ENCODE measurements at regions not wholly inside any gene's neighbourhood (a gene's known extent, or its start where the extent isn't known, plus 50 kb on each side); places are given as distances from the start of the nearest gene placed in this dataset.
"Not testable (repeated sequence)": the region's sequence is repeated elsewhere in the genome, so short reads cannot be mapped to it uniquely, and the experiment has no call there.

DNA sequence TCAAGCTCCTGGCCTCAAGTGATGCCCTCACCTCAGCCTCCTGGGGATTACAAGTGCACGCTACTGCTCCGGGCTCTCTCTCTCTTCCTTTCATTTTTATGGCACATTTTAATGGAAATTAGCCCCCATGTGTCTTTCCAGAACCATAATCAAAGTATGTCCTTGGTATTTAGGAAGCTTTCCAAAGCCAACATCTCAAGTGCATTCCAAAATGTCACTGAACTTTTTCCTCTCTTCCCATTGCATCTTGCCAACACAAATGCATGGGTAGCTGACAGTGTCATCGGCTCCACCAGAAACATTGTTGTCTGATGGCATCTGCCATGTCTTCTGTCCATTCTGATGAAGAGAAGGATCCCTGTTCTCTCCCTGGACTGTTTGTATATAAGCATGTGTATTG is 90.5 kb upstream of the ANXA1 start:
- no peak for ATAC-seq
- intact Hi-C loops (cut with micrococcal nuclease), result no loop called here

GRCh38 chr9:73059247-73059646 is 92.4 kb upstream of the ANXA1 start:
- no peak for DNase-seq
- intact Hi-C loops (cut with micrococcal nuclease), result no loop called here
- ATAC-seq, result no peak

More for the DNA sequence above, 90.5 kb upstream of the ANXA1 start:
- no peak for DNase-seq

GRCh38 chr9:73056245-73056644 is 95.4 kb upstream of the ANXA1 start:
- ATAC-seq (no peak), DNase-seq (no peak)
- intact Hi-C loops (cut with micrococcal nuclease), result no loop called here

DNA sequence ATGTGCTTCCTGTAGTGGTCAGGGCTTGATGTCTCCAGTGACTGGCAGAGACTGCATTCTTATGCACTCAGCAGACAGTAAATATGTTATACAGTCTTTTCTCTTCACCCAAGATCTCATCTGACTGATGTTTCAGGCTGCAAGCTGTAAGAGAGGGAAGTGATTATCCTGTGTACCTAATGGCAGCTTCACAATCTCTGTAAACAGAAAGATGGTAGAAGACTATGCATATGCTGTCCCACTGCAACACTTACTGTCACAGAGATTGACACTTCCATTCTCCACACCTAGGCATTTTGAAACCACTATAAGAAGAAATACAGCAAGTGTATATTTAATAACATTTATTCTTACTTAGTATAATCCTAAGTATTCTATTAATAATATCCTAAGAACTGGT is 97.6 kb upstream of the ANXA1 start:
- intact Hi-C loops (cut with micrococcal nuclease), result no loop called here

DNA sequence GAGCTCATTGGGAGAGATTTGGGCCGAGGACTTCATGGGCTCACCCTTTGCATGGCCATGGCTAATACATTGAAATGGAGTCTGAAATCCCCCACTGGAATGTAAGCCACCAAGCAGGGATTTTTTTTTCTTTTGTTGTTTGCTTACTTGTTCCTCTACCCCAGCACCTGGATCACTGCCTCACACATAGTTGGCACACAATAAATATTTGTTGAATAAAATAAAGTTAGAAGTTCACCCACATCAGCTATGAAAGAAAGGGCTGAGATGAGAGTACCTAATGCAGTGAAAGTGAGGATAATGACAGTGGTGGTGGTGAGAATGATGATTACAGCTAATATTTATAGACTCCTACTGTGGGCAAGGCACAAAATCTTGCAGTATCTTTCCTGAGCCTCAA is 98.1 kb upstream of the ANXA1 start:
- ATAC-seq, result no peak
- intact Hi-C loops (cut with micrococcal nuclease), result no loop called here

More for the DNA sequence above, 97.6 kb upstream of the ANXA1 start:
- no peak for ATAC-seq
- no peak for DNase-seq

GRCh38 chr9:73050887-73051550 is 98.2 kb upstream of the ALDH1A1 start:
- intact Hi-C loops (cut with micrococcal nuclease), result no loop called here
- peak; percentile 34 for DNase-seq
- ATAC-seq, result peak; percentile 88

More for the DNA sequence above, 98.1 kb upstream of the ANXA1 start:
- DNase-seq, result no peak

DNA sequence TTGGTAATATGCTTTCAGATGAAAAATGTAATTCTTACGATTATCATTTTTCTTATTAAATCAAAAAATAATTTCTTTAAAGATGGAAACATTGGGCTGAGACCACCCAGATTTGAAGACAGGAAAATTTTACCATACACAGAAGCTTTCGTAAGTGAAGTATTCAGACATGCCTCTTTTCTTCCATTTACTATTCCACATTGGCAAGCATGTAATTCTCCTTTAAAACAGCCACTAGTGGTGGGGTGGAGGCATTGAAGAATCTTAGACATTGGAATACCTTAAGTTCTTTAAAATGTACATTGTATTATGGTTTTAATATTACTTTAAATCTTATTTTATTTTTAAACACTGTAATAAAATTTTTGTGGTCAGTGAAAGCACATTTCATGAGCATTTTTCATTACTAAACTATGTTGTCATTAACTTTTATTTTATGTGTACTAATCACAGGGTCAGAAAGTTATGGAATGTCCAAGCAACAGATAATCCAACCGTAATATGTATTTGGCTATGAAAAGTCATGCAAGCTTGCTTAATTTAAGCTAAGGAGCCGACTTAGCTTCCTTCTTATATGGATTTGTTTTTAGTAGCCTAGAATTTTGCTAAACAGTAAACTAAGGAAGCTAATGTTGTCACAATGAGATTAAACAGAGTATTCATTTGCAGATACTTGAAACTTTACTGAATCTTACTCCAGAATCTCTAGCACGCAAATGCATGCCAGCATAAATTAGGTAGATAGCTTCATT is 97.4 kb upstream of the ALDH1A1 start:
- ATAC-seq (no peak), DNase-seq (no peak)
- intact Hi-C loops (cut with micrococcal nuclease), result no loop called here

DNA sequence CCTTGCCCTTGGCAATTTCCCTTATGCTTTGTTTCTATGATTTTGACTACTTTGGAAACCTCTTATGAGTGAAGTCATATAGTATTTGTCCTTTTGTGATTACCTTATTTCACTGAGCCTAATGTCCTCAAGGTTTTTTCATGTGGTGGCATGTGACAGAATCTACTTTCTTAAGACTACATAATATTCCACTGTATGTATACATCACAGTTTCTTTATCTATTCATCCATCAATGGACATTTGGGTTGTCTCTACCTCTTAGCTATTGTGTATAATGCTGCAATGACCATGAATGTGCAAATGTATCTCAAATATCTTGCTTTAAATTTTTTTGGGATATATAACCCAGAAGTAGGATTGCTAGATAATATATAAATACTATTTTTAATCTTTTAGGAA is 96.4 kb upstream of the ALDH1A1 start:
- intact Hi-C loops (cut with micrococcal nuclease), result no loop called here
- no peak for ATAC-seq
- no peak for DNase-seq

- ATAC-seq (no peak), DNase-seq (no peak)
- intact Hi-C loops (cut with micrococcal nuclease), result no loop called here
These were observed 93.9 kb upstream of the ALDH1A1 start for GRCh38 chr9:73046769-73047168.

GRCh38 chr9:73044776-73045175 is 91.9 kb upstream of the ALDH1A1 start:
- intact Hi-C loops (cut with micrococcal nuclease); DNase-seq; ATAC-seq: not testable (repeated sequence)

DNA sequence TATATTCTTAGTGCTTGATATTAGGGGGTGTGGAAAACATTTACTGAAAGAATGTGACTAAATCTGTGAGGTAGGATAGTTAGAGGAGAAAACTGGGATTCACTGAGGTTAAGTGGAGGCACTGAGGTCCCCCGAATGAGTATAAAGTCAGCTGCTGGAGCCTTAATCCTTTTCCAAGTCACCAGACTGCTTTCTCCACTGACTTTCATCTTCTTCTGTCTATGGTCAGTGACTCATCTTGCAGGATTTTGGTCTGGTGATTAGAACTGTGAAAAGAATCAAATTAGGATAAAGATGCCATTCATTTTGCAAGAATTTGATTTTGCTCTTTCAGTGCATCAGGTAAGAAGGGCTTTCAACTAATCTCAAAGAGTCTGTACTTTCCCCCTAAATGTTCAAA is 89.3 kb upstream of the ALDH1A1 start:
- intact Hi-C loops (cut with micrococcal nuclease), result no loop called here

GRCh38 chr9:73039271-73040263 is 86.7 kb upstream of the ALDH1A1 start:
- ATAC-seq (peak; percentile 89), DNase-seq (no peak)
- intact Hi-C loops (cut with micrococcal nuclease), result no loop called here

More for the DNA sequence above, 89.3 kb upstream of the ALDH1A1 start:
- DNase-seq (no peak), ATAC-seq (no peak)

- ATAC-seq, result peak; percentile 79
- DNase-seq, result peak; percentile 43
These were observed 85.8 kb upstream of the ALDH1A1 start for GRCh38 chr9:73038613-73039012.

GRCh38 chr9:73038089-73038509 is 85.2 kb upstream of the ALDH1A1 start:
- DNase-seq (no peak), ATAC-seq (no peak)
- intact Hi-C loops (cut with micrococcal nuclease), result no loop called here

More at GRCh38 chr9:73038613-73039012, 85.8 kb upstream of the ALDH1A1 start:
- intact Hi-C loops (cut with micrococcal nuclease), result no loop called here

DNA sequence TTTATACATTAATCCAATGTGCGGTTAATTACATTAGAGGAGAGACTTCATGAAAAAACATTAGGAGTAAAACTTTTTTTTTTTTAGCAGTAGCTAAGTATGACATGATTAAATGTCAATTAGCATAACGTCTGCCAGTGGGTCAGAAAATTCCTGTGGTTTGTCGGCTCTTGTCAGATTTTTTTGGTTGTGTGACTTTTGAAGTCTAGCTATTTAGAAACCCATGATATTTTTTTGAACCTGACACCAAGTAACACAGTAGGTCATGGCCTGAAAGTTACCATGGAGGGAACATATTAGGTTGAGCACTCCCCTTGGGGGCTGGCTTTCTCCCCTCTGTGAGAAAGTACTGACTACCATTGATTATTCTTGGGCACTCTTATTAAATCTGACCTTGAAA is 84.8 kb upstream of the ALDH1A1 start:
- intact Hi-C loops (cut with micrococcal nuclease), result no loop called here
- ATAC-seq (no peak), DNase-seq (no peak)

DNA sequence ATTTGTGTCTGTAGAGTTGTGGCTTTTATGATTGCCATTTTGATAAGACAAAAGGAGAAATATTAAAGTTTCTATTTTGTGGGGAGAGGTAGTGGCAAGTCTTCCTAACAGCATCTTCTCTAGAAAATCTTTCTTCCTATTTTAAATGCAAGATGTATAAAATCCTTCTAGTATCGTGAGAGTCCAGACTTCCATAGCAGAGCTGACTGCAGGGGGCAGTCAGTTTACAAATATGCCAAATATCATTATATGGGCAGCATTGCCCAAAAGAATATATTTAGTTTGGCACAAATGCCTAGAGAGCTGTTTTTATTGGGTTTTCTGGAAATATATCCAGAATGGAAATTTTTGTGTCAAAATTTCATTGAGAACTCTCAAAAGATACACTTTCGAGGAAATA is 82.1 kb upstream of the ALDH1A1 start:
- intact Hi-C loops (cut with micrococcal nuclease), result no loop called here
- ATAC-seq, result no peak

GRCh38 chr9:73031350-73031749 is 78.5 kb upstream of the ALDH1A1 start:
- DNase-seq (no peak), ATAC-seq (no peak)
- intact Hi-C loops (cut with micrococcal nuclease), result no loop called here

More for the DNA sequence above, 82.1 kb upstream of the ALDH1A1 start:
- no peak for DNase-seq

DNA sequence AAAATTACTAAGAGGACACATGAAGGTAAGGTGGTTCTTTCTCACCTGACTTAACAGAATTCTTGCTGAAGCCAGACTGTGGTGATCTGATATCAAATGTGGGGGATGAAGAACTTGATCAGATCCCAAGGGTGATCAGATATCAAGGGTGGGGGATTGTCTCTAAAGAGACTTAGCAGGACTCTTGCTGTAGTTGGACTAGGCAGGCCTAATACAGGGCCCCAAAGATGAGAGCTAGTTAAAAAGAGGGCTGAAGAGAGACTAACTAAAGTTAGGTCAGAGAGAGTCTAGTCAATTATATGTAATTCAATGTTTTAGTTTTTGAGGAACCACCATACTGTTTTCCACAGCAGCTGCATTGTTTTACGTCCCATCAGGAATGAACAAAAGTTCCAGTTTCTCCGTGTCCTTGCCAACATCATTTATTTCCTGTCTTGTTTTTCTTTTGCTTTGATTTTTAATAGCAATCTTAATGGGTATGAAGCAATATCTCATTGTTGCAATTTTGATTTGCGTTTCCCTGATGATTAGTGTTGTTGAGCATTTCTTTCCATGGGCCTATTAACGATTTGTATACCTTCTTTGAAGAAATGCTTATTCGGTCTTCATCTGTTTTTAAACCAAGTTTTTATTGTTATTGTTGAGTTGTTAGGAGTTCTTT is 77.6 kb upstream of the ALDH1A1 start:
- DNase-seq, result no peak
- intact Hi-C loops (cut with micrococcal nuclease), result no loop called here
- no peak for ATAC-seq

GRCh38 chr9:73029346-73029745 is 76.5 kb upstream of the ALDH1A1 start:
- no peak for DNase-seq

More at GRCh38 chr9:73029346-73029745, 76.5 kb upstream of the ALDH1A1 start:
- intact Hi-C loops (cut with micrococcal nuclease), result no loop called here
- ATAC-seq, result no peak
